ENCODE measurements at regions not wholly inside any gene's neighbourhood (a gene's known extent, or its start where the extent isn't known, plus 50 kb on each side); places are given as distances from the start of the nearest gene placed in this dataset.

GRCh38 chr2:16007167-16007934 lies 67.0 kb downstream of the MYCN start:
- Mint-ChIP-seq H3K36me3 (ENCODE audit: insufficient read depth in 1 of 3, low read depth in 3 of 3) (peaks cover 0 to 4% (median 0%) of the 10 kb centered on the region in 3 experiments; a peak in 2 of 7 replicates), H3K27me3 (ENCODE audit: low read depth) (peaks cover 7% of the 10 kb centered on the region), H3K27ac (peak overlapping the region in 1 of 3 experiments; percentile 29; a peak in 1 of 7 replicates), H3K4me1 (peaks cover 14 to 16% of the 10 kb centered on the region in 2 experiments), H3K4me3 (no peak overlapping the region), H3K9me3 (peaks cover 4 to 7% of the 10 kb centered on the region in 2 experiments; a peak in 3 of 5 replicates)
- Histone ChIP-seq H2AK5ac (ENCODE audit: insufficient read length, low read length) (no peak overlapping the region), H2BK12ac (ENCODE audit: insufficient read length, low read depth, low read length) (no peak overlapping the region), H3K23me2 (ENCODE audit: insufficient read length, low read depth, low read length, poor library complexity, severe bottlenecking) (no peaks in the 10 kb centered on the region), H2BK5ac (ENCODE audit: insufficient read length, low read length) (no peak overlapping the region), H3T11ph (ENCODE audit: low read length) (no peak overlapping the region), H3K27me3 (ENCODE audit: insufficient read depth, low read length) (no peaks in the 10 kb centered on the region), H2BK120ac (ENCODE audit: low read depth, low read length, poor library complexity, severe bottlenecking) (no peak overlapping the region), H4K5ac (ENCODE audit: insufficient read length, low read depth, low read length) (no peak overlapping the region), H4K91ac (ENCODE audit: insufficient read length, low read depth, low read length) (no peak overlapping the region), H3K4me2 (ENCODE audit: insufficient read depth, insufficient read length, low read length) (no peak overlapping the region), H2BK15ac (ENCODE audit: low read depth, low read length) (no peak overlapping the region), H4K20me1 (ENCODE audit: control insufficient read depth, insufficient read depth, insufficient read length) (no peaks in the 10 kb centered on the region), H2AFZ (ENCODE audit: low read length) (no peak overlapping the region), H3K79me2 (ENCODE audit: insufficient read depth, low read length) (no peaks in the 10 kb centered on the region), H3K56ac (ENCODE audit: insufficient read length, low read depth, low read length) (no peak overlapping the region), H3K27ac (ENCODE audit: insufficient read length, low read depth, low read length) (no peak overlapping the region), H3K23ac (ENCODE audit: insufficient read length, low read depth, low read length) (no peak overlapping the region), H3K14ac (ENCODE audit: insufficient read depth, low read length) (no peak overlapping the region), H3K4me1 (ENCODE audit: insufficient read depth, low read length) (peaks cover 6% of the 10 kb centered on the region), H3K79me1 (ENCODE audit: insufficient read depth, low read depth, low read length, poor library complexity, severe bottlenecking) (no peaks in the 10 kb centered on the region), H3K18ac (ENCODE audit: insufficient read length, low read depth, low read length) (no peak overlapping the region), H3K9me3 (ENCODE audit: control insufficient read depth, low read depth, low read length) (no peaks in the 10 kb centered on the region), H2BK20ac (ENCODE audit: low read depth, low read length, poor library complexity, severe bottlenecking) (no peak overlapping the region), H3K4ac (ENCODE audit: low read depth, low read length) (no peak overlapping the region), H3K9ac (ENCODE audit: extremely low read depth, insufficient read length, low read length) (no peak overlapping the region), H4K8ac (replicated peaks; ENCODE audit: insufficient read length, low read depth, low read length) (no peak overlapping the region)
- DNase-seq = no peak
- no CpG with 5 or more reads among the region's 6 CpGs for WGBS (ENCODE audit: extremely low coverage, insufficient read length, low lambda C conversion rate)
- no peak for TF ChIP-seq CTCF (conservative IDR thresholded peaks at IDR 0.05)

All from H9 (cell line).